ENCODE measurements at regions not wholly inside any gene's neighbourhood (a gene's known extent, or its start where the extent isn't known, plus 50 kb on each side); places are given as distances from the start of the nearest gene placed in this dataset.

DNA sequence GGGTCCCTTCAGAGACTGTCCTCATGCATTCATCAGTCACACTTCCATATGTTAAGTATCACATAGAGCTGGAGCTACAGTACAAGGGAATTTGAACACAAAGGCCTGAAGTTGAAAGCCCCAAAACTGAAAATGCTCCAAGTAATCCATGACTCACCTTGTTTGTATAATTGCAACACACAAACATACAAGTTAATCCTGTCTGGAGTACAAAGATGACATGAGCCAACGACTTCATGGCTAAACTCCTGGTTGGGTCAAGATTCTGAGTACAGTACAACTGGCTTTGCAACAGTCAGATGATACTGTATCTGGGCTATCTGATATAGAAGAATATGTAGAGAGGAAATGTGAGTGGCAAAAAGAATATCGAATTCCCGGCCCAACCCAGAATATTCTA lies 73.1 kb upstream of the AASS start:
- no peaks in the 10 kb centered on the region for H3K79me2 ChIP-seq (ENCODE audit: control insufficient read depth, insufficient read depth, low read length)
- no peaks in the 10 kb centered on the region for H3K4me1 ChIP-seq (ENCODE audit: control insufficient read depth in 2 of 2, insufficient read depth in 2 of 2, low read length in 2 of 2)
- H3K4me2 ChIP-seq (replicated peaks; ENCODE audit: low read depth, low read length, poor library complexity, severe bottlenecking) = no peak overlapping the region
- TF ChIP-seq EZH2 (IDR thresholded peaks at IDR 0.05; ENCODE audit: borderline replicate concordance, insufficient read depth, low read depth, low read length, poor library complexity, severe bottlenecking) = no peak
- TF ChIP-seq, protein P1, sequence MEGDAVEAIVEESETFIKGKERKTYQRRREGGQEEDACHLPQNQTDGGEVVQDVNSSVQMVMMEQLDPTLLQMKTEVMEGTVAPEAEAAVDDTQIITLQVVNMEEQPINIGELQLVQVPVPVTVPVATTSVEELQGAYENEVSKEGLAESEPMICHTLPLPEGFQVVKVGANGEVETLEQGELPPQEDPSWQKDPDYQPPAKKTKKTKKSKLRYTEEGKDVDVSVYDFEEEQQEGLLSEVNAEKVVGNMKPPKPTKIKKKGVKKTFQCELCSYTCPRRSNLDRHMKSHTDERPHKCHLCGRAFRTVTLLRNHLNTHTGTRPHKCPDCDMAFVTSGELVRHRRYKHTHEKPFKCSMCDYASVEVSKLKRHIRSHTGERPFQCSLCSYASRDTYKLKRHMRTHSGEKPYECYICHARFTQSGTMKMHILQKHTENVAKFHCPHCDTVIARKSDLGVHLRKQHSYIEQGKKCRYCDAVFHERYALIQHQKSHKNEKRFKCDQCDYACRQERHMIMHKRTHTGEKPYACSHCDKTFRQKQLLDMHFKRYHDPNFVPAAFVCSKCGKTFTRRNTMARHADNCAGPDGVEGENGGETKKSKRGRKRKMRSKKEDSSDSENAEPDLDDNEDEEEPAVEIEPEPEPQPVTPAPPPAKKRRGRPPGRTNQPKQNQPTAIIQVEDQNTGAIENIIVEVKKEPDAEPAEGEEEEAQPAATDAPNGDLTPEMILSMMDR (IDR thresholded peaks at IDR 0.05) = no peak
- H3K9ac ChIP-seq (ENCODE audit: low read length) = no peak overlapping the region
- H3K27me3 ChIP-seq (replicated peaks in 1 of 4; ENCODE audit: control extremely low read depth in 1 of 4, control insufficient read depth in 3 of 4, insufficient read depth in 4 of 4, low read length in 3 of 4) = no peaks in the 10 kb centered on the region
- intact Hi-C loops (cut with micrococcal nuclease) = no loop called here
- no peak for ATAC-seq (ENCODE audit: low read depth)
- Mint-ChIP-seq H3K27me3 (no peaks in the 10 kb centered on the region), H3K9me3 (ENCODE audit: insufficient read depth) (no peaks in the 10 kb centered on the region), H3K4me3 (no peak overlapping the region), H3K27ac (no peak overlapping the region), H3K4me1 (no peaks in the 10 kb centered on the region)
- H2AFZ ChIP-seq (ENCODE audit: insufficient read depth, low read depth, low read length, poor library complexity, severe bottlenecking) = no peak overlapping the region
- H3K27ac ChIP-seq (ENCODE audit: low read length in 2 of 2) = no peak overlapping the region
- POLR2A ChIA-PET = no interaction called here
- no peak overlapping the region for H3K4me3 ChIP-seq (ENCODE audit: control extremely low read depth in 1 of 5, extremely low read depth in 1 of 5, insufficient read depth in 1 of 5, low read depth in 2 of 5, low read length in 4 of 5)
- CTCF ChIA-PET = interaction anchor here (1.0 kb wide), 1 partner anchor 10 kb away, joined by 3 read pairs; no protein-coding TSS in a partner anchor
- no peak for DNase-seq
- no peaks in the 10 kb centered on the region for H3K9me3 ChIP-seq (ENCODE audit: control extremely low read depth in 1 of 3, control insufficient read depth in 2 of 3, insufficient read depth in 1 of 3, low read length in 2 of 3)
- no peaks in the 10 kb centered on the region for H4K20me1 ChIP-seq (ENCODE audit: control insufficient read depth, insufficient read depth, low read length, poor library complexity, severe bottlenecking)
- no CpG with 5 or more reads among the region's 3 CpGs for WGBS (ENCODE audit: insufficient coverage)
- H3K36me3 ChIP-seq (replicated peaks in 1 of 2; ENCODE audit: control extremely low read depth in 1 of 2, control insufficient read depth in 1 of 2, extremely low read depth in 1 of 2, insufficient read depth in 2 of 2, low read length in 1 of 2) = no peaks in the 10 kb centered on the region

DNA sequence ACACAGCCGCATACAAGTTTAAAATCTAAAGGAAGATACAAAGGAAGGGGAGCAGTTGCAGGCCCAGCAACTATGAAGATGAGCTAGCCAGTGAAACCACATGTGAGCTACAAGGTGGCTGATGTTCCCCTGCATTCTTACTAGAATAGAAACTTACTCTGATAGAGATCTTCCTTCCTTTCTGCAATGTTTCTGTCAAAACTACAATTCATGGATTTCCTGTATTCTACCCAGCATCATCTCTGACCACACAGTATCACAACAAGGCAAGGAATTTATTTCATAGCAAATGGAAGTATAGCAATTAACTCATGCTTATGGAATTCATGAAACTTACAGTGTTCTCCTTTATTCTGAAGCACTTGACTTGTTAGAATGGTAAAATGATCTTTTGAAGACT lies 68.7 kb upstream of the AASS start:
- no peaks in the 10 kb centered on the region for H3K27me3 Mint-ChIP-seq
- Histone ChIP-seq H3K36me3 (replicated peaks in 1 of 2; ENCODE audit: control extremely low read depth in 1 of 2, control insufficient read depth in 1 of 2, extremely low read depth in 1 of 2, insufficient read depth in 2 of 2, low read length in 1 of 2) (no peaks in the 10 kb centered on the region), H3K4me2 (replicated peaks; ENCODE audit: low read depth, low read length, poor library complexity, severe bottlenecking) (no peak overlapping the region), H3K27ac (ENCODE audit: low read length in 2 of 2) (no peak overlapping the region), H4K20me1 (ENCODE audit: control insufficient read depth, insufficient read depth, low read length, poor library complexity, severe bottlenecking) (no peaks in the 10 kb centered on the region), H3K4me3 (ENCODE audit: control extremely low read depth in 1 of 5, extremely low read depth in 1 of 5, insufficient read depth in 1 of 5, low read depth in 2 of 5, low read length in 4 of 5) (no peak overlapping the region), H3K79me2 (ENCODE audit: control insufficient read depth, insufficient read depth, low read length) (no peaks in the 10 kb centered on the region), H2AFZ (ENCODE audit: insufficient read depth, low read depth, low read length, poor library complexity, severe bottlenecking) (no peak overlapping the region), H3K4me1 (ENCODE audit: control insufficient read depth in 2 of 2, insufficient read depth in 2 of 2, low read length in 2 of 2) (no peaks in the 10 kb centered on the region), H3K27me3 (replicated peaks in 1 of 4; ENCODE audit: control extremely low read depth in 1 of 4, control insufficient read depth in 3 of 4, insufficient read depth in 4 of 4, low read length in 3 of 4) (no peaks in the 10 kb centered on the region), H3K9ac (ENCODE audit: low read length) (no peak overlapping the region), H3K9me3 (ENCODE audit: control extremely low read depth in 1 of 3, control insufficient read depth in 2 of 3, insufficient read depth in 1 of 3, low read length in 2 of 3) (no peaks in the 10 kb centered on the region)
- intact Hi-C loops (cut with micrococcal nuclease) = no loop called here
- TF ChIP-seq EZH2 (IDR thresholded peaks at IDR 0.05; ENCODE audit: borderline replicate concordance, insufficient read depth, low read depth, low read length, poor library complexity, severe bottlenecking) = no peak
- TF ChIP-seq, protein P1 (IDR thresholded peaks at IDR 0.05) = no peak
- POLR2A ChIA-PET = no interaction called here
- H3K9me3 Mint-ChIP-seq (ENCODE audit: insufficient read depth) = no peaks in the 10 kb centered on the region
- H3K4me1 Mint-ChIP-seq = no peaks in the 10 kb centered on the region
- DNase-seq (no peak), ATAC-seq (ENCODE audit: low read depth) (no peak)
- no peak overlapping the region for H3K27ac Mint-ChIP-seq
- CTCF ChIA-PET = interaction anchor here (0.5 kb wide), 1 partner anchor 57 kb away, joined by 3 read pairs; no protein-coding TSS in a partner anchor
- whole genome bisulfite sequencing (ENCODE audit: insufficient coverage) = 100% methylated on average over 1 of the region's 1 CpG
- H3K4me3 Mint-ChIP-seq = no peak overlapping the region
